Neuronal stem cell (in vitro differentiated cells): ENCODE measurements at regions not wholly inside any gene's neighbourhood (a gene's known extent, or its start where the extent isn't known, plus 50 kb on each side); places are given as distances from the start of the nearest gene placed in this dataset.

Experiments used
- DNase-seq: peaks from one replicate; pipeline ENCODE4 v3.0.0-alpha.2; 2013; ENCODE audit warnings: low spot score
- H2AFZ ChIP-seq: one replicate; pipeline ENCODE4 v1.6.1; 2013; ENCODE audit warnings: mild to moderate bottlenecking, low read length, inconsistent platforms
- H2AK5ac ChIP-seq: 2 replicates; pipeline ENCODE4 v1.6.1; 2013; ENCODE audit warnings: low read depth, mild to moderate bottlenecking, inconsistent platforms, low read length, moderate library complexity, mixed read lengths
- H2BK120ac ChIP-seq: 2 replicates; pipeline ENCODE4 v1.6.1; 2013; ENCODE audit warnings: low read depth, mild to moderate bottlenecking, inconsistent platforms, low read length, moderate library complexity, mixed read lengths
- H2BK12ac ChIP-seq: one replicate; pipeline ENCODE4 v1.6.1; 2013; ENCODE audit warnings: low read length, inconsistent platforms
- H2BK15ac ChIP-seq: 2 replicates; pipeline ENCODE4 v1.6.1; 2013; ENCODE audit warnings: mild to moderate bottlenecking, low read length, inconsistent platforms, mixed read lengths
- H2BK5ac ChIP-seq: one replicate; pipeline ENCODE4 v1.6.1; 2013; ENCODE audit warnings: inconsistent platforms, mild to moderate bottlenecking, low read length, moderate library complexity
- H3K14ac ChIP-seq: one replicate; pipeline ENCODE4 v1.6.1; 2013; ENCODE audit warnings: low read length, inconsistent platforms
- H3K18ac ChIP-seq: 2 replicates; pipeline ENCODE4 v1.6.1; 2013; ENCODE audit warnings: low read length, inconsistent platforms
- H3K23ac ChIP-seq: 2 replicates; pipeline ENCODE4 v1.6.1; 2013; ENCODE audit warnings: low read depth, mild to moderate bottlenecking, mixed read lengths, low read length, inconsistent platforms; ENCODE audit not compliant: poor library complexity
- H3K27ac ChIP-seq: replicated peaks from 3 replicates; pipeline ENCODE4 v1.5.1; 2013; ENCODE audit warnings: low read length, inconsistent platforms
- H3K27me3 ChIP-seq, 3 experiments: 2 replicates each; pipeline ENCODE4 v1.6.1; 2013; ENCODE audit warnings: low read length in 3 of 3, mild to moderate bottlenecking in 2 of 3, inconsistent platforms in 1 of 3, low read depth in 1 of 3, mixed read lengths in 1 of 3, moderate library complexity in 1 of 3; ENCODE audit not compliant: control insufficient read depth in 3 of 3, insufficient read depth in 3 of 3
- H3K36me3 ChIP-seq, 2 donors: replicated peaks in 1 of 2; 2 replicates each; pipeline ENCODE4 v1.6.1; 2013; ENCODE audit warnings: low read length in 2 of 2; ENCODE audit not compliant: control insufficient read depth in 2 of 2, insufficient read depth in 2 of 2
- H3K4ac ChIP-seq: 2 replicates; pipeline ENCODE4 v1.6.1; 2013; ENCODE audit warnings: inconsistent platforms, mild to moderate bottlenecking, low read length, moderate library complexity
- H3K4me1 ChIP-seq, 2 donors: 1 replicate in 1 of 2; 2 replicates in 1 of 2; pipeline ENCODE4 v1.6.1; 2013; ENCODE audit warnings: low read length in 2 of 2, low read depth in 1 of 2; ENCODE audit not compliant: control insufficient read depth in 2 of 2, insufficient read depth in 1 of 2
- H3K4me2 ChIP-seq: one replicate; pipeline ENCODE4 v1.6.1; 2013; ENCODE audit warnings: mild to moderate bottlenecking, low read length, inconsistent platforms; ENCODE audit not compliant: insufficient read depth, poor library complexity, severe bottlenecking
- H3K4me3 ChIP-seq, 2 donors: 2 replicates each; pipeline ENCODE4 v1.5.1; 2013; ENCODE audit warnings: low read length in 2 of 2, mild to moderate bottlenecking in 2 of 2, inconsistent platforms in 1 of 2, moderate library complexity in 1 of 2
- H3K79me1 ChIP-seq: one replicate; pipeline ENCODE4 v1.6.1; 2013; ENCODE audit warnings: low read depth, mild to moderate bottlenecking, inconsistent platforms, low read length, moderate library complexity
- H3K9ac ChIP-seq: one replicate; pipeline ENCODE4 v1.6.1; 2013; ENCODE audit warnings: mild to moderate bottlenecking, low read depth, low read length, inconsistent platforms; ENCODE audit not compliant: poor library complexity
- H3K9me3 ChIP-seq, 2 donors: replicated peaks in 1 of 2; 2 replicates each; pipeline versions ENCODE3 to v1.6.1; 2013; ENCODE audit warnings: low read length in 2 of 2, mild to moderate bottlenecking in 2 of 2, inconsistent platforms in 1 of 2, low read depth in 1 of 2, mixed read lengths in 1 of 2, moderate library complexity in 1 of 2; ENCODE audit not compliant: control insufficient read depth in 2 of 2, insufficient read depth in 1 of 2
- H4K8ac ChIP-seq: one replicate; pipeline ENCODE4 v1.6.1; 2013; ENCODE audit warnings: low read depth, mild to moderate bottlenecking, inconsistent platforms, low read length, moderate library complexity
- H4K91ac ChIP-seq: one replicate; pipeline ENCODE4 v1.6.1; 2013; ENCODE audit warnings: low read length, low read depth, mild to moderate bottlenecking, inconsistent platforms; ENCODE audit not compliant: poor library complexity
- WGBS, 2 donors: extraction: QIAGEN DNeasy Blood & Tissue Kit; methylation state at CpG; one replicate each; pipeline ENCODE4 v1.1.7; 2013; ENCODE audit warnings: missing lambda C conversion rate in 2 of 2, mixed read lengths in 1 of 2; ENCODE audit not compliant: insufficient read length in 2 of 2, insufficient replicate concordance in 1 of 2; ENCODE audit errors: extremely low coverage in 2 of 2; 5-methylcytosine and 5-hydroxymethylcytosine counted together

DNA sequence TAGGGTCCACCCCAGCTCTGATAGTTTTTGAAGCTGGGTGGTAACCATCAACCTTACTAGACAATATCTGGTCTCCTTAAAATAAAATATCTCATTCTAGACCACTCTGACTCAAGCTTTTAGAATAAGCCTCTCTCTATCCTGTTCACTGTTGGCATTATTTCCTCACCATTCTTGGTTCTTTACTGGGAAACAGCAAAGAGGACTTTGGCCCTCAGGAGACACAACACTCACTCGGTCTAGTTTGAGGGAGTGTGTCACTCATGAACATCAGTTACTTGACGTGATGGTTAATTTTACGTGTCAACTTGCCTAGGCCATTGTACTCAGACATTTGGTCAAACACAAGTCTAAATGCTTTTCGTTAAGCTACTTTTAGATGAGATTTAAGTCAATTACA is 110.6 kb downstream of the FAM76B start:
- Histone ChIP-seq H3K9ac (no peak overlapping the region), H2BK12ac (no peak overlapping the region), H3K4me1 (peaks cover 2 to 7% of the 10 kb centered on the region in 2 donors), H3K4me3 (no peak overlapping the region), H2BK5ac (no peak overlapping the region), H2AK5ac (no peak overlapping the region), H2BK15ac (no peak overlapping the region), H4K91ac (no peak overlapping the region), H2AFZ (no peak overlapping the region), H3K79me1 (no peaks in the 10 kb centered on the region), H3K9me3 (no peaks in the 10 kb centered on the region), H3K36me3 (no peaks in the 10 kb centered on the region), H3K18ac (no peak overlapping the region), H3K27ac (no peak overlapping the region), H3K14ac (no peak overlapping the region), H2BK120ac (no peak overlapping the region), H4K8ac (no peak overlapping the region), H3K4ac (no peak overlapping the region), H3K4me2 (no peak overlapping the region), H3K23ac (no peak overlapping the region), H3K27me3 (no peaks in the 10 kb centered on the region)
- DNase-seq = no peak
- no CpG with 5 or more reads among the region's 4 CpGs for WGBS, 2 donors

DNA sequence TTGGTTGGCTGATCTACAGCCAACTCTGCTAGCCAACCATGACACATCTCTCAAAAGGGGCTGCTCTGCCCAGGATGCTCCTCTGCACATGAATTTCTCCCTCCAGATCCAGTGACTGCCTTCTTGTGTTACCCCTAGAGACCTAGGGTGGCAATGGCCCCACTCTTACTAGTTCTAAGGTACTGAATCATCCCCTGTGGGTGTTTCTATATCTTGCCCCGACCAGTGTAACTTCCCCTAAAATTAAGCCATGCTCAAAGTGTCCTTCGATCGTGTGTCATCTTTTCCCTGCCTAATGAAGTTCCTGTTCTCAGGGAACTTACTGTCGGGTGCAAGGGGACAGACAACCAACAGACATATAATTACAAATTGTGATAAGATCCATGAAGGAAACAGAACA is 113.3 kb downstream of the FAM76B start:
- no peak overlapping the region for H3K23ac ChIP-seq
- H2AFZ ChIP-seq = no peak overlapping the region
- H2BK15ac ChIP-seq = no peak overlapping the region
- H3K4ac ChIP-seq = no peak overlapping the region
- H3K9me3 ChIP-seq = no peaks in the 10 kb centered on the region
- H3K27me3 ChIP-seq = no peaks in the 10 kb centered on the region
- no peak overlapping the region for H3K27ac ChIP-seq
- peaks cover 2 to 7% of the 10 kb centered on the region in 2 donors for H3K4me1 ChIP-seq
- no peak overlapping the region for H2BK12ac ChIP-seq
- no peaks in the 10 kb centered on the region for H3K36me3 ChIP-seq
- H3K9ac ChIP-seq = no peak overlapping the region
- no peak overlapping the region for H3K4me3 ChIP-seq
- H2BK120ac ChIP-seq = no peak overlapping the region
- no peak overlapping the region for H2AK5ac ChIP-seq
- no peak overlapping the region for H3K14ac ChIP-seq
- no peak for DNase-seq
- H4K91ac ChIP-seq = no peak overlapping the region
- H3K4me2 ChIP-seq = no peak overlapping the region
- H3K18ac ChIP-seq = no peak overlapping the region
- H3K79me1 ChIP-seq = no peaks in the 10 kb centered on the region
- H4K8ac ChIP-seq = no peak overlapping the region
- no CpG with 5 or more reads among the region's 4 CpGs for WGBS, 2 donors
- no peak overlapping the region for H2BK5ac ChIP-seq

DNA sequence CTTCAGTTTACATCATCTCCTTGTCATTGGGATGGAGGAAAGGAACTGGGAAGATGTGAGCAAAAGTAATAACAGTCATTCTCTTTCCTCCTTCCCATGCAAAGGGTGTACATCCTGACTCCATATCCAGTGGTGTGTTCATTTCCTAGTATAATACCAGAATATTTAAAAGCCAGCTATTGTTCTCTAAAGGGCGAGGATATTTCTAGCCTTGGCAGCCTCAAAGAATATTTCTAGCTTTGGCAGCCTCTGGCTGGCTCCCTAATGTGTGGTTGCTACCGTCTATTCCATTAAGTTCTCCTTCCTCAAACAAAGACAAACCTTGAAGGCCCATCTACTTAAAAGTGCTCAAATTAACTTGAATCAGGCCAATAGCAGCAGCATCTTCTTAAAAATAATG is 114.0 kb downstream of the FAM76B start:
- H3K9me3 ChIP-seq = no peaks in the 10 kb centered on the region

DNA sequence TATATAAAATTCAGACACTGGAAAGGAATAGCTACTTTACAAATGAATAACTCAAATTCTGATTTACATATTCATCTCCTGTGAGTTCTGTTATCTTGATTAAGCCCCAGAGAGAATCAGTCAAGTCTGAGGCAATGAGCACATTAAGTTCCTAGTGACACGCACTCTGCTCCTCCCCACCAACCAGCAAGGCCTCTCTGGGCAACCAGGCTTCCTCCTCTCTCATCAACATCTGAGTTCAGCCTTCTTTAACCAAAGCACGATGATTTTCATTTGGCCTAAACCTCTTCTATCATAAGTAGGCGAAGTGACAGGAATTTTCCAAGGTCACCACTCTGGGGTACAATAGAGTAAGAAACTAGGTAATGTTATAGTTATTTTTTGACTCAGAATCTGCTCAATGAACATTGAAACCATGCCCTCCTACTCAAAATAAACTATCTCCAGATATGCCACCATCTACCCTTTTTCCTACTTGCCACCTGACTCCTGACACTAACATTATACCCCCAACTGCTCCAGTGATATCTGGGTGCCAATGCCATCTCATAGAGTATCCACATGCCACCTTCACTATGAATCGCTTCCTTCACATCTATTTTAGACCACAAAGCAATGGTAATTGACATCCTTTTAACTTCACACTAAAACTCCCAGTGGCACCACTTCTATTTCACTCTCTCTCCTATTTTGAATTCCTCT is 114.8 kb downstream of the FAM76B start:
- no peak overlapping the region for H3K4ac ChIP-seq
- no peak overlapping the region for H2BK12ac ChIP-seq
- peaks cover 0 to 7% of the 10 kb centered on the region in 2 donors for H3K4me1 ChIP-seq
- H3K4me2 ChIP-seq = no peak overlapping the region
- no peak overlapping the region for H2BK120ac ChIP-seq
- no peak overlapping the region for H4K8ac ChIP-seq
- no CpG with 5 or more reads among the region's 4 CpGs for WGBS, 2 donors
- no peaks in the 10 kb centered on the region for H3K79me1 ChIP-seq
- no peak overlapping the region for H3K23ac ChIP-seq
- H3K18ac ChIP-seq = peak overlapping the region; percentile 91
- no peak overlapping the region for H2BK5ac ChIP-seq
- no peak overlapping the region for H2BK15ac ChIP-seq
- H3K4me3 ChIP-seq = no peak overlapping the region
- no peak overlapping the region for H4K91ac ChIP-seq
- H3K36me3 ChIP-seq = no peaks in the 10 kb centered on the region
- H3K14ac ChIP-seq = no peak overlapping the region
- H2AFZ ChIP-seq = no peak overlapping the region
- H3K9me3 ChIP-seq = no peaks in the 10 kb centered on the region
- H3K9ac ChIP-seq = no peak overlapping the region
- DNase-seq = no peak
- H2AK5ac ChIP-seq = no peak overlapping the region
- H3K27ac ChIP-seq = no peak overlapping the region
- no peaks in the 10 kb centered on the region for H3K27me3 ChIP-seq

More for the DNA sequence above, 114.0 kb downstream of the FAM76B start:
- peaks cover 2 to 7% of the 10 kb centered on the region in 2 donors for H3K4me1 ChIP-seq
- H3K23ac ChIP-seq = no peak overlapping the region
- no peaks in the 10 kb centered on the region for H3K79me1 ChIP-seq
- H3K36me3 ChIP-seq = no peaks in the 10 kb centered on the region
- WGBS, 2 donors = no CpG with 5 or more reads among the region's 2 CpGs
- no peak for DNase-seq
- H3K4ac ChIP-seq = no peak overlapping the region
- H2AK5ac ChIP-seq = no peak overlapping the region
- no peak overlapping the region for H2BK5ac ChIP-seq
- H3K4me2 ChIP-seq = no peak overlapping the region
- no peaks in the 10 kb centered on the region for H3K27me3 ChIP-seq
- no peak overlapping the region for H2BK12ac ChIP-seq
- H4K8ac ChIP-seq = no peak overlapping the region
- H3K18ac ChIP-seq = no peak overlapping the region
- H2BK120ac ChIP-seq = no peak overlapping the region
- H3K14ac ChIP-seq = no peak overlapping the region
- H2AFZ ChIP-seq = no peak overlapping the region
- H3K9ac ChIP-seq = no peak overlapping the region
- H3K4me3 ChIP-seq = no peak overlapping the region
- no peak overlapping the region for H2BK15ac ChIP-seq
- no peak overlapping the region for H4K91ac ChIP-seq
- no peak overlapping the region for H3K27ac ChIP-seq
